Mucosa of descending colon (tissue), 3 donors: ENCODE measurements at regions not wholly inside any gene's neighbourhood (a gene's known extent, or its start where the extent isn't known, plus 50 kb on each side); places are given as distances from the start of the nearest gene placed in this dataset.

ENCODE experiments used
- ATAC-seq: fragments of 200-7000 bp; cut with Tn5 transposase; one replicate; pipeline ENCODE4 v1.9.1; 2020; ENCODE audit warnings: mild to moderate bottlenecking, moderate library complexity
- DNase-seq, 3 donors: peaks; one replicate each; pipeline ENCODE4 v3.0.0-alpha.2; 2020
- H3K36me3 ChIP-seq: fragments of 200-600 bp; one replicate; pipeline ENCODE4 v1.8.0; 2021; ENCODE audit warnings: low read depth, mild to moderate bottlenecking
- H3K4me1 ChIP-seq: fragments of 200-600 bp; one replicate; pipeline ENCODE4 v1.8.0; 2021; ENCODE audit warnings: low read depth, mild to moderate bottlenecking
- H3K4me3 ChIP-seq: fragments of 200-600 bp; one replicate; pipeline ENCODE4 v1.8.0; 2021; ENCODE audit warnings: mild to moderate bottlenecking
- H3K9me3 ChIP-seq: fragments of 200-600 bp; one replicate; pipeline ENCODE4 v1.8.0; 2021; ENCODE audit warnings: mild to moderate bottlenecking
- CTCF ChIP-seq: fragments of 200-600 bp; IDR thresholded peaks from one replicate; pipeline ENCODE4 v1.8.0; 2022; ENCODE audit warnings: antibody characterized with exemption, mild to moderate bottlenecking
- intact Hi-C, 2 donors: fragments of 100-400 bp; cut with DNase I in 1 of 2; cut with micrococcal nuclease in 1 of 2; formaldehyde crosslinking; loops; one replicate each; pipeline versions ENCODE4 v1.11.0 to v1.11.1; 2022; cut with DNase I, micrococcal nuclease
- donor health status: DM: no; HTN: no; CAD: no; lungs with moderate emphysema.
- donor health status: DM: no; HTN: no; CAD: no.
- donor health status: DM: no; HTN: yes; CAD: no.

- Histone ChIP-seq H3K4me3 (no peak overlapping the region), H3K36me3 (no peaks in the 10 kb centered on the region), H3K4me1 (no peaks in the 10 kb centered on the region), H3K9me3 (no peaks in the 10 kb centered on the region)
- ATAC-seq (no peak), DNase-seq (no peak)
- intact Hi-C loops, result loop anchor here (5.0 to 10.0 kb wide), 2 partner anchors 118 to 751 kb away; no protein-coding TSS in a partner anchor
- no peak for TF ChIP-seq CTCF
These were observed 178.5 kb upstream of the ZBED5 start for GRCh38 chr11:11036185-11036847.

- TF ChIP-seq CTCF, result no peak
- intact Hi-C loops, result loop anchor here (5.0 to 10.0 kb wide), 2 partner anchors 119 to 752 kb away; no protein-coding TSS in a partner anchor
- no peaks in the 10 kb centered on the region for H3K9me3 ChIP-seq
- H3K4me1 ChIP-seq, result no peaks in the 10 kb centered on the region
- no peaks in the 10 kb centered on the region for H3K36me3 ChIP-seq
- H3K4me3 ChIP-seq, result no peak overlapping the region
- DNase-seq, result no peak
- no peak for ATAC-seq
These were observed 177.5 kb upstream of the ZBED5 start for GRCh38 chr11:11035331-11035730.

GRCh38 chr11:11034476-11034875 lies 176.6 kb upstream of the ZBED5 start:
- no peak for ATAC-seq
- no peaks in the 10 kb centered on the region for H3K36me3 ChIP-seq
- H3K4me3 ChIP-seq, result no peak overlapping the region
- no peaks in the 10 kb centered on the region for H3K4me1 ChIP-seq
- H3K9me3 ChIP-seq, result no peaks in the 10 kb centered on the region
- intact Hi-C loops, result loop anchor here in 1 of 2 donors (10.0 kb wide), 1 partner anchor 120 kb away; no protein-coding TSS in a partner anchor
- no peak for TF ChIP-seq CTCF
- no peak for DNase-seq

GRCh38 chr11:11032066-11032465 lies 174.2 kb upstream of the ZBED5 start:
- H3K4me1 ChIP-seq, result no peaks in the 10 kb centered on the region
- no peak for ATAC-seq
- DNase-seq, result no peak
- intact Hi-C loops, result loop anchor here in 1 of 2 donors (10.0 kb wide), 1 partner anchor 123 kb away; no protein-coding TSS in a partner anchor
- no peak for TF ChIP-seq CTCF
- no peaks in the 10 kb centered on the region for H3K9me3 ChIP-seq
- H3K4me3 ChIP-seq, result no peak overlapping the region
- H3K36me3 ChIP-seq, result no peaks in the 10 kb centered on the region

- H3K4me3 ChIP-seq, result no peak overlapping the region
- intact Hi-C loops, result loop anchor here in 1 of 2 donors (10.0 kb wide), 1 partner anchor 756 kb away; no protein-coding TSS in a partner anchor
- no peaks in the 10 kb centered on the region for H3K9me3 ChIP-seq
- DNase-seq, result no peak
- ATAC-seq, result no peak
- no peak for TF ChIP-seq CTCF
- H3K36me3 ChIP-seq, result no peaks in the 10 kb centered on the region
- H3K4me1 ChIP-seq, result no peaks in the 10 kb centered on the region
These were observed 171.2 kb upstream of the ZBED5 start for GRCh38 chr11:11029027-11029426.
